GM21390 (cell line): ENCODE measurements at regions not wholly inside any gene's neighbourhood (a gene's known extent, or its start where the extent isn't known, plus 50 kb on each side); places are given as distances from the start of the nearest gene placed in this dataset.

Experiments
- ATAC-seq: cut with Tn5 transposase; IDR thresholded peaks from one replicate; pipeline ENCODE4 v1.9.1; 2021; ENCODE audit not compliant: unreplicated experiment

GRCh38 chr1:4598561-4598960 lies 55.8 kb upstream of the AJAP1 start:
- ATAC-seq: no peak

GRCh38 chr1:4599521-4599920 lies 54.9 kb upstream of the AJAP1 start:
- ATAC-seq: no peak

GRCh38 chr1:4599951-4600481 lies 54.4 kb upstream of the AJAP1 start:
- no peak for ATAC-seq

GRCh38 chr1:4600615-4601460 lies 53.6 kb upstream of the AJAP1 start:
- no peak for ATAC-seq

- ATAC-seq: no peak
Observed at GRCh38 chr1:4601941-4602340, 52.5 kb upstream of the AJAP1 start.

GRCh38 chr1:4602462-4603294 lies 51.7 kb upstream of the AJAP1 start:
- no peak for ATAC-seq

- ATAC-seq: no peak
Observed at GRCh38 chr1:4603295-4604110, 50.9 kb upstream of the AJAP1 start.
